H1 (cell line): ENCODE measurements at regions not wholly inside any gene's neighbourhood (a gene's known extent, or its start where the extent isn't known, plus 50 kb on each side); places are given as distances from the start of the nearest gene placed in this dataset.

ENCODE experiments used
- ATF2 ChIP-seq: IDR thresholded peaks from 2 replicates; pipeline ENCODE4 v1.6.1; 2012; ENCODE audit warnings: low read length, inconsistent platforms
- CHD2 ChIP-seq: IDR thresholded peaks from 2 replicates; pipeline ENCODE4 v1.6.1; 2012; ENCODE audit warnings: low read length, improper control_type of control experiment
- EGR1 ChIP-seq: IDR thresholded peaks from 2 replicates; pipeline ENCODE4 v1.6.1; 2011; ENCODE audit warnings: low read depth, low read length, borderline replicate concordance
- FOSL1 ChIP-seq: IDR thresholded peaks from 2 replicates; pipeline ENCODE4 v1.6.1; 2011; ENCODE audit warnings: mild to moderate bottlenecking, low read depth, low read length, moderate library complexity; ENCODE audit not compliant: insufficient read depth
- RAD21 ChIP-seq, 2 experiments: IDR thresholded peaks in 1 of 2; conservative IDR thresholded peaks in 1 of 2; 2 replicates each; pipeline ENCODE4 v1.6.1; 2011; ENCODE audit warnings: low read depth in 2 of 2, low read length in 2 of 2, improper control_type of control experiment in 1 of 2, inconsistent platforms in 1 of 2, mild to moderate bottlenecking in 1 of 2, moderate library complexity in 1 of 2

GRCh38 chr4:96784336-96784735 is 944.4 kb downstream of the PDHA2 start (continued):
- TF ChIP-seq ATF2 = no peak
- TF ChIP-seq FOSL1 = no peak
- TF ChIP-seq EGR1 = no peak
- no peak for TF ChIP-seq CHD2
- no peak for TF ChIP-seq RAD21 (IDR thresholded peaks at IDR 0.05 in 1 of 2, conservative IDR thresholded peaks at IDR 0.05 in 1 of 2; ENCODE audit: low read depth in 2 of 2, low read length in 2 of 2)
